ENCODE measurements at regions not wholly inside any gene's neighbourhood (a gene's known extent, or its start where the extent isn't known, plus 50 kb on each side); places are given as distances from the start of the nearest gene placed in this dataset.
"Not testable (repeated sequence)": the region's sequence is repeated elsewhere in the genome, so short reads cannot be mapped to it uniquely, and the experiment has no call there.

DNA sequence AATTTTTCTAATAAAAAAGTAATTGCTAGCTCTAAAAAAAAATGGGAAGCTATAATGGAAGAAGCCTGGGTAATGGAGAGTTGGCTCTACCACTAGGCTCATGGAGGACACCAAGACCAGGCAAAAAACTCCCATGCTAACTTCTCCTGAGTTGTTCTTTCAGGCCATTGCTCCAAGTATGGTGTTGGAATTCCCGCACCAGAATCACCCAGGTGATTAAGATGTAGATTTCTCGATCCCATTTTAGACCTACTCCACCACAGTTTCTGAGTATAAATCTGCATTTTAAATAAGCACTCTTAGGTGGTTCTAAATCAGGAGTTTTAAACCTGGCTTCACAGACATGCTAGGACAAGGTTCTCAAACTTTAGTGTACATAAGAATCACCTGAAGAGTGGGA is 221.0 kb downstream of the EMP1 start:
- Histone ChIP-seq H3K36me3 (ENCODE audit: control insufficient read depth, insufficient read depth, low read length) (no peaks in the 10 kb centered on the region), H3K4me3 (ENCODE audit: low read depth, low read length) (no peak overlapping the region), H3K4me1 (ENCODE audit: control insufficient read depth, insufficient read depth, low read length) (no peaks in the 10 kb centered on the region), H3K27me3 (ENCODE audit: control insufficient read depth, insufficient read depth, low read length) (no peaks in the 10 kb centered on the region), H3K9me3 (ENCODE audit: control insufficient read depth, insufficient read depth, low read length) (no peaks in the 10 kb centered on the region), H3K9ac (ENCODE audit: low read depth, low read length) (no peak overlapping the region)

DNA sequence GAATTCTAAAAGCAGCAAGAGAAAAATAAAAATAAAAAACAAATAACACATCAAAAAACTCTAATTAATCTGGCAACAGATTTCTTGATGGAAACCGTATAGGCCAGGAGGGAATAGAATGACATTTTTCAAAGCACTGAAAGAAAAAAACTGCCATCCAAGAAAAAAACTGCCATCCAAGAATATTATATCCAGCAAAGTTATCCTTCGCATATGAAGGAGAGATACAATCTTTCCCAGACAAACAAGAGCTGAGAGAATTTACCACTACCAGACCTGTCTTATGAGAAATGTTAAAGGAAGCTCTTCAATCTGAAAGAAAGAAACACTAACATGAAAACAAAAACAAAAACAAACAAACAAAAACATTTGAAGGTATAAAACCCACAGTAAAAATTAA is 214.8 kb downstream of the EMP1 start:
- Histone ChIP-seq H3K4me3 (ENCODE audit: low read depth, low read length) (no peak overlapping the region), H3K36me3 (ENCODE audit: control insufficient read depth, insufficient read depth, low read length) (no peaks in the 10 kb centered on the region), H3K4me1 (ENCODE audit: control insufficient read depth, insufficient read depth, low read length) (no peaks in the 10 kb centered on the region), H3K9me3 (ENCODE audit: control insufficient read depth, insufficient read depth, low read length) (no peaks in the 10 kb centered on the region), H3K27me3 (ENCODE audit: control insufficient read depth, insufficient read depth, low read length) (no peaks in the 10 kb centered on the region), H3K9ac (ENCODE audit: low read depth, low read length) (no peak overlapping the region)

DNA sequence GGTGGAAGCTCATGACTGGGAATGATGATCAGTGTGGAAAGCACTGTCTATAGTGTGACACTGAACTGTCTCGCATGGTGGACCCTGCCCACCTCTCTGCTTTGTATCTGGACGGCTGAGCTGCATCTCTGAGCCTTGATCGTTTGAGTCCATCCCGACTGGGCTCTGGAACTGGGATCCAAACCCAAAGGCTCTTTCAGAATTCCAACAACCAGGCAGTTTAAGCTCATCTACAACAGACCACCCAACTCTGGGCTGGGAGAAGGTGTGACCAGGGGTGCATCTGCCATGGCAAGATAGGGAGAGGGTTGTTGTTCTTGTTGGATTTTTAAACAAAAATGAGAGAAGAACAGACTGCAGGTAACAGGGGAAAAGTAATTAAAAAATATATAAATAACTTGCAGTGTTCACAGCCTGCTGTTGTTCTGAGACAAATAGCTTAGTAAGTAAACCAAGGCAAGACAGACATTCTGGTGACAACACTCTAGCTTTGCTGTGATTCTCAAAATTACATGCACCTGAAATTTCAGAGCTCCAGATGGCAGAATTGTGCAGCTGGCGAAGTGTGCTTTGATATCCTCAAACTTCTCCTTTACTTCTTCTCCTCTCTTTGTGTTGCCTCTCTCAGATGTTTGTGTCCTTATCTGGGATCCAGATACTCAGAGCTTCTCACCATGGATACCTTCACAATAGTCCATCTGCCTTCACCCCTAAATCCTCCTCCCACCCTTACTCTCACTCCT is 209.6 kb downstream of the EMP1 start:
- Histone ChIP-seq H3K4me3 (ENCODE audit: low read depth, low read length) (no peak overlapping the region), H3K9ac (ENCODE audit: low read depth, low read length) (no peak overlapping the region), H3K9me3 (ENCODE audit: control insufficient read depth, insufficient read depth, low read length) (no peaks in the 10 kb centered on the region), H3K27me3 (ENCODE audit: control insufficient read depth, insufficient read depth, low read length) (no peaks in the 10 kb centered on the region), H3K36me3 (ENCODE audit: control insufficient read depth, insufficient read depth, low read length) (no peaks in the 10 kb centered on the region), H3K4me1 (ENCODE audit: control insufficient read depth, insufficient read depth, low read length) (no peaks in the 10 kb centered on the region)

DNA sequence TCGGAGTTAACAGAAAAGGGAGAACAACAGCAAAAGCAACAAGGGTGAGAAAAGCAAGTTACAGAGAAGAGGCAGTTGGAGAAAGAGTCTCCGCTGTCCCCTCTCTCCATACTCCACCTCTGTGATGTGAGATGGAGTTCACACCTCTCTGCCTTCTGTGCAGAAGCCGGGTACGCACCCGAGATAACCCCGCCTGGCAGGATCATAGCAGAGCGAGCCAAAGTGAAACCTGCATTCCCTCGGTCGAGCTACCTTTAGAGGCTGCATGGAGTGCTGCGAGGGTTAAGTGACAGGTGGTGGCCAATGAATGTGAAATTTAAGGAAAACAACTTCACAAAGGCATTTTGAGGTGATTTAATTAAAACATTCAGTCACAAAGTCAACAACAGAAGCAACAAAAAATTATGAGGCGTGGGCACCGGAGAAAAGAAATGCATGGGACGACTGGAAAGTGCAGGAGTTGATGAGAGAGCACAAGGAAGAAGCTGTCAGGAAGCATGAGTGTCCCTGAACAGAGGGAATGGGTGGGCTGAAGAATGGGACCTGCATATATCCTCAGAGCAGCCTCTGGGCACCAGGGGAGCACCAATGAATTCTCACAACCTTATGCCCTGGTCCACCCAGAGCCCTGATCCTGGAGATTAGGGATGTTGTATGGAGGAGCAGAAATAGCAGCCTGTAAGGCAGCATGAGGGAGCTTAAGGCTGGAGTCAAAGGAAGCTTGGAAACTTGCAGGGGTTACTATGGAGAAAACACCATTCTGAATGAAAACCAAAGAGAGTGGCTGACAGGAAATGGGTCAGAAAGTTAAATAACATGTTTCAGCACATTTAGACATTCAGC is 208.3 kb downstream of the EMP1 start:
- Histone ChIP-seq H3K27me3 (ENCODE audit: control insufficient read depth, insufficient read depth, low read length) (no peaks in the 10 kb centered on the region), H3K4me3 (ENCODE audit: low read depth, low read length) (no peak overlapping the region), H3K4me1 (ENCODE audit: control insufficient read depth, insufficient read depth, low read length) (no peaks in the 10 kb centered on the region), H3K9me3 (ENCODE audit: control insufficient read depth, insufficient read depth, low read length) (no peaks in the 10 kb centered on the region), H3K9ac (ENCODE audit: low read depth, low read length) (no peak overlapping the region), H3K36me3 (ENCODE audit: control insufficient read depth, insufficient read depth, low read length) (no peaks in the 10 kb centered on the region)

DNA sequence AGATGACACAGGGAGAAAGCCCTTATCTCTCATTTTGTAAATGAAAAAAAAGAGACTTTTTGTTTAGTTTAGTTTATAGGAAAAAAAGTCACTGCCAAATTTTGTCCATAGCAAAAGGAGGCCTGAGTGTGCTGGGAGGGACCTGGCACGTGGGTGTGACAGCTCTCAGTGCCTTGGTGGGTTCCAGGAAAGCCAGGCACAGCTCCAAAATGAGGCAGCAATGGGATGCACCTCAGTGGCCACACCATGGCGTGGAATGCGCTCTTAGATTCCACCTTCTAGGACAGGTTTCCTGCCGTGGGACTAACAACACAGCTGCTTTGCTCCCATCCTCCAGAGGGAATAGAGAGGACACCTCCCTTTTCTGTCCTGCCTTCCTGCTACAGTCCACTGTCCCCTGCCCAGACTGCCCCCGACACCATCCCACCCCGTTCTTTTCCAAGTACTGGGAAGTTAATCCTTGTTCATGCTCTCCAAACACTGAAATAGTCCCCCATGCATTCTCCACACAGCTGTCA is 207.6 kb downstream of the EMP1 start:
- Histone ChIP-seq H3K4me3 (ENCODE audit: low read depth, low read length) (no peak overlapping the region), H3K36me3 (ENCODE audit: control insufficient read depth, insufficient read depth, low read length) (no peaks in the 10 kb centered on the region), H3K9me3 (ENCODE audit: control insufficient read depth, insufficient read depth, low read length) (no peaks in the 10 kb centered on the region), H3K9ac (ENCODE audit: low read depth, low read length) (no peak overlapping the region), H3K4me1 (ENCODE audit: control insufficient read depth, insufficient read depth, low read length) (no peaks in the 10 kb centered on the region), H3K27me3 (ENCODE audit: control insufficient read depth, insufficient read depth, low read length) (no peaks in the 10 kb centered on the region)

DNA sequence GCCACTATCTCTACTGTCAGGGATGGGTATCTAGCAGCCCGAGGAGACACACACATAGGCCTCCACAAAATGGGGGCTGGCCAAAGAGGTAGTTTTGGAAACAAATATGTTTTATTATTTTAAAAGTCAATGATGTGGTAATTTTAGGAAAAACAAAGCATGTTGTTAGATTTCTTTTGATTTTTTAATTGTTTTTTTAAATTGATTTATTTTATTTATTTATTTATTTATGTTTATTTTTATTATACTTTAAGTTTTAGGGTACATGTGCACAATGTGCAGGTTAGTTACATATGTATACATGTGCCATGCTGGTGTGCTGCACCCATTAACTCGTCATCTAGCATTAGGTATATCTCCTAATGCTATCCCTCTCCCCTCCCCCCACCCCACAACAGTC is 194.8 kb downstream of the EMP1 start:
- H3K4me1 ChIP-seq (ENCODE audit: control insufficient read depth, insufficient read depth, low read length); H3K36me3 ChIP-seq (ENCODE audit: control insufficient read depth, insufficient read depth, low read length); H3K4me3 ChIP-seq (ENCODE audit: low read depth, low read length); H3K27me3 ChIP-seq (ENCODE audit: control insufficient read depth, insufficient read depth, low read length); H3K9me3 ChIP-seq (ENCODE audit: control insufficient read depth, insufficient read depth, low read length); H3K9ac ChIP-seq (ENCODE audit: low read depth, low read length): not testable (repeated sequence)

DNA sequence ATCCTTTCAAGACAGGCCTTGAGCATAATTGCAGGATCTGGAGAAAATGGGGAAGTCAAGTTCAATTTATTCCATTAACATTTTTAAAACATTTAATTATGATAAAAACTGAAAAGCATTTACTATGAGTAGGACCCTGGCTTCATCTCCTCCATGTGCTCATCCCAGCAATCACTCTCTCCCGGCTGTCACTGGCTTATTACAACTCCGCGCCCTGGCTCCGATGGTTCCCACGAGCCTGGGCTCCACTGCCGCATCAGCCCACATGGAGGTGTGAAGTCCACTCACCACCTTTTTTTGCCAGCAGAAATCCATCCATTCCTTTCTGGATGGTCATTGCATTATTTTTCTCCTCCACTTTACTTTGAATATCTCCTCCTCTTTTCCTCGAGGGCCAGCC is 194.4 kb downstream of the EMP1 start:
- H3K27me3 ChIP-seq (ENCODE audit: control insufficient read depth, insufficient read depth, low read length): no peaks in the 10 kb centered on the region
- H3K36me3 ChIP-seq (ENCODE audit: control insufficient read depth, insufficient read depth, low read length): no peaks in the 10 kb centered on the region
- no peaks in the 10 kb centered on the region for H3K4me1 ChIP-seq (ENCODE audit: control insufficient read depth, insufficient read depth, low read length)
- H3K9ac ChIP-seq (ENCODE audit: low read depth, low read length): no peak overlapping the region
- no peak overlapping the region for H3K4me3 ChIP-seq (ENCODE audit: low read depth, low read length)
- H3K9me3 ChIP-seq (ENCODE audit: control insufficient read depth, insufficient read depth, low read length): no peaks in the 10 kb centered on the region

DNA sequence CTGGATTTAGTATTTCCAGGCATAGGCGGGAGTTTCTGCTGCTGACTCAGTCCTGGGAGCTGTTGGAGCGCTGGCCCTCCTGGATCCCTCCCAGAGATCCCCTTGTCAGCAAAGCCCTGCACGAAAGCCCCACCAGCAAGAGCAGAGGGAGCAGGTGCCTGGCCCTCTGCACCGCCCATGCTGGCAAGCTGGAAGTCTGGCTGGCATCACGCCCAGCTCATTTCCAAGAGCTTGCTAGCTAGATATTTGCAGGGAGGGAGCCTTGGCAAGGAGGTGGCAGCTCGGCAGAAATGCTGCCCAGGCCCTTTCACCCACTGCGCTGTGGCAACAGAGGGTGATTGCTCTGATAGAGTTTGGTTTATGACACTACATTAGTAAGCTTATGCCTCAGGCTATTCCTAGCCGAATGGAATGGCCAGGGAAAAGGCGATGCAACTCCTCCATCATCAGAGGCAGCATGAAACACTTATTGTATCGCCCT is 193.9 kb downstream of the EMP1 start:
- Histone ChIP-seq H3K4me1 (ENCODE audit: control insufficient read depth, insufficient read depth, low read length) (no peaks in the 10 kb centered on the region), H3K36me3 (ENCODE audit: control insufficient read depth, insufficient read depth, low read length) (no peaks in the 10 kb centered on the region), H3K9ac (ENCODE audit: low read depth, low read length) (no peak overlapping the region), H3K27me3 (ENCODE audit: control insufficient read depth, insufficient read depth, low read length) (no peaks in the 10 kb centered on the region), H3K4me3 (ENCODE audit: low read depth, low read length) (no peak overlapping the region), H3K9me3 (ENCODE audit: control insufficient read depth, insufficient read depth, low read length) (no peaks in the 10 kb centered on the region)

DNA sequence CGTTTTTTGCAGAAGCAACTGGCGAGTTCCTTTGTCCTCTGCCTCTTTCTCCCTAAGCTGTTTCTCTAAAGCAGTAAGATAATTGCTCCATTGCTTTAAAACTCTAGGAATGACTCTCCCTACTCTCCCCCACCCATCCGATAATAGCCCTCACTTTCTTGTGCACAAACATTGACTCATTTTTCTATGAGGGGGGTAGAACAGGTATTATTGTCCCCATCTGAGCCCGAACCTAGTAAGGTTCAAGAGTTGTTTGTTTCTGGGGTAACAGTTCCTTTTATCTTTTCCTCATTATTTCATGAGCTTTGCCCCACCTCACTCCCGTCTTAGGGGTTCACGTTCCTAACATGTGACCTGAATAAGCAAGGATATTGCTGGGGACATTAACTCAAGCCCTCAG is 190.6 kb downstream of the EMP1 start:
- H3K27me3 ChIP-seq (ENCODE audit: control insufficient read depth, insufficient read depth, low read length): no peaks in the 10 kb centered on the region
- H3K4me1 ChIP-seq (ENCODE audit: control insufficient read depth, insufficient read depth, low read length): no peaks in the 10 kb centered on the region
- no peak overlapping the region for H3K4me3 ChIP-seq (ENCODE audit: low read depth, low read length)
- H3K9ac ChIP-seq (ENCODE audit: low read depth, low read length): no peak overlapping the region
- no peaks in the 10 kb centered on the region for H3K36me3 ChIP-seq (ENCODE audit: control insufficient read depth, insufficient read depth, low read length)
- no peaks in the 10 kb centered on the region for H3K9me3 ChIP-seq (ENCODE audit: control insufficient read depth, insufficient read depth, low read length)

DNA sequence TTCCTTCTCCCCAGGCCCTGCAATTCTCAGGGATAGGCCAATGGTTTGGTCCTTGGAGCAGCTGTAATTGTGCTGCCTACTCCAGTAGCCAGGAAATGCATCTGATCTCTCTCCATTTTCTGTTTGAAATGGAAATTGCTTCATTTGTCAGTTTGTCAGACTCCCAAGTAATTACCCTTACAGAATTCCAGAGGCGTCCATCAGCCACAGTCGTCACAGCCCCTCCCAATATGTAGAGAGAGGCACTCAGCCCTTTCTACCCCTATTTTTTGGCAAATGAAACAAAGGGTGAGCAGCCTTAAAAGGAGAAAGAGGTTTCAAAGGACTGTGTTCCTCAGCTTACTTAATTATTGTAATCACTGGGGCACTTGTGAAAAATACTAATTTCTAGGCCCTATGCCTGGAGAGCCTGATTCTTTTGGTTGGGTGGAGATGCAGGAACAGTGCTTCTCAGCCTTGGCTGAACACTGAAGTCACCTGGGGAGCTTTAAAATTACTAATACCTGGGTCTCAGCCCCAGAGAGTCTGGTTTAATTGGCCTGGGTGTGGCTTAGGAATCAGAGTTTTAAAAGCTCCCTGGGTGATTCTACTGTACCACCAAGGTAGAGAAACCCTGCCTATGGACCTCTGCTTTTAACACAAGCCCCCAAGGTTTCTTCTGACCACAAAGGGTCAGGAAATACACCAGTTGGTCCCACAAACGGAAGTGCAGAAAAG is 190.0 kb downstream of the EMP1 start:
- H3K27me3 ChIP-seq (ENCODE audit: control insufficient read depth, insufficient read depth, low read length): no peaks in the 10 kb centered on the region
- H3K4me1 ChIP-seq (ENCODE audit: control insufficient read depth, insufficient read depth, low read length): no peaks in the 10 kb centered on the region
- H3K9me3 ChIP-seq (ENCODE audit: control insufficient read depth, insufficient read depth, low read length): no peaks in the 10 kb centered on the region
- no peak overlapping the region for H3K9ac ChIP-seq (ENCODE audit: low read depth, low read length)
- H3K36me3 ChIP-seq (ENCODE audit: control insufficient read depth, insufficient read depth, low read length): no peaks in the 10 kb centered on the region
- H3K4me3 ChIP-seq (ENCODE audit: low read depth, low read length): no peak overlapping the region

DNA sequence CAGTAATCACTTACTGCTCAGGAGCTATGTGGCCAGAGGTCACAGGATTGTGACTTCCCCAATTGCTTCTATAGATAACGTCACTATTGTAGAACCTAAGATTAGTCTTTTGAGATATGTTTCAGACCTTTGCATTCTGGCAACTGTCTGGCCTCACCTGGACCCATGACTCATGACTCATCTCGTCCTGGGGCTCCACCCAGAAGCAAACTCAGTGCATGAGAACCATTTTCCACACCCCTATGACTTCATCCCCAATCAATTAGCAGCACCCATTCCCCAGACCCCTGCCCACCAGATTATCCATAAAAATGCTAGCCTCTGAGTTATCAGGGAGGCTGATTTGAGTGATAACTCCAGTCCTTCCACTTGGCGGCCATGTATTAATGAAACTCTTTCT is 186.9 kb downstream of the EMP1 start:
- H3K9me3 ChIP-seq (ENCODE audit: control insufficient read depth, insufficient read depth, low read length): no peaks in the 10 kb centered on the region
- no peaks in the 10 kb centered on the region for H3K27me3 ChIP-seq (ENCODE audit: control insufficient read depth, insufficient read depth, low read length)
- H3K4me1 ChIP-seq (ENCODE audit: control insufficient read depth, insufficient read depth, low read length): no peaks in the 10 kb centered on the region
- H3K9ac ChIP-seq (ENCODE audit: low read depth, low read length): no peak overlapping the region
- H3K4me3 ChIP-seq (ENCODE audit: low read depth, low read length): no peak overlapping the region
- H3K36me3 ChIP-seq (ENCODE audit: control insufficient read depth, insufficient read depth, low read length): no peaks in the 10 kb centered on the region
